ENCODE measurements at regions not wholly inside any gene's neighbourhood (a gene's known extent, or its start where the extent isn't known, plus 50 kb on each side); places are given as distances from the start of the nearest gene placed in this dataset.

- no TSS peak for BruUV-seq (replicated peaks)
- Histone ChIP-seq H3K9ac (ENCODE audit: low read length) (no peak overlapping the region), H3K4me1 (ENCODE audit: insufficient read depth, low read length) (no peaks in the 10 kb centered on the region), H3K9me2 (replicated peaks; ENCODE audit: low read length) (no peaks in the 10 kb centered on the region), H3K4me2 (ENCODE audit: low read length) (no peak overlapping the region), H4K20me1 (ENCODE audit: low read length) (no peaks in the 10 kb centered on the region), H2AFZ (ENCODE audit: low read length) (no peak overlapping the region), H3K79me2 (ENCODE audit: low read length) (no peaks in the 10 kb centered on the region), H3K27ac (ENCODE audit: low read length) (no peak overlapping the region), H3K4me3 (ENCODE audit: low read length) (no peak overlapping the region), H3K9me3 (ENCODE audit: low read length) (0 out of 2 replicates have a peak, but pooled peaks cover 9% of the 10 kb centered on the region), H3K36me3 (ENCODE audit: low read depth, low read length) (no peaks in the 10 kb centered on the region), H3F3A (ENCODE audit: low read length, unreplicated experiment) (no peaks in the 10 kb centered on the region), H3K27me3 (ENCODE audit: low read length) (no peaks in the 10 kb centered on the region)
- TF ChIP-seq CTCF (conservative IDR thresholded peaks at IDR 0.05; ENCODE audit: low read depth, low read length) (no peak), EZH2 (IDR thresholded peaks at IDR 0.05; ENCODE audit: low read length, unreplicated experiment) (no peak), EZH2phosphoT487 (IDR thresholded peaks at IDR 0.05; ENCODE audit: borderline replicate concordance, low read length) (no peak)
- CTCF ChIA-PET = no interaction called here
- POLR2A ChIA-PET (ENCODE audit: unreplicated experiment) = no interaction called here
- intact Hi-C loops (cut with micrococcal nuclease) = no loop called here
- no peak for DNase-seq
- ATAC-seq = no peak
Observed at GRCh38 chr5:15354021-15354420, 146.0 kb upstream of the FBXL7 start.

GRCh38 chr5:15353086-15353645 is 146.8 kb upstream of the FBXL7 start:
- no TSS peak for BruUV-seq (replicated peaks)
- ChIA-PET CTCF (no interaction called here), POLR2A (ENCODE audit: unreplicated experiment) (no interaction called here)
- H4K20me1 ChIP-seq (ENCODE audit: low read length) = no peaks in the 10 kb centered on the region
- intact Hi-C loops (cut with micrococcal nuclease) = no loop called here
- H3K9me3 ChIP-seq (ENCODE audit: low read length) = 0 out of 2 replicates have a peak, but pooled peaks cover 9% of the 10 kb centered on the region
- no peak overlapping the region for H3K4me2 ChIP-seq (ENCODE audit: low read length)
- no peak for TF ChIP-seq CTCF (conservative IDR thresholded peaks at IDR 0.05; ENCODE audit: low read depth, low read length)
- no peak for TF ChIP-seq EZH2phosphoT487 (IDR thresholded peaks at IDR 0.05; ENCODE audit: borderline replicate concordance, low read length)
- TF ChIP-seq EZH2 (IDR thresholded peaks at IDR 0.05; ENCODE audit: low read length, unreplicated experiment) = no peak
- no peaks in the 10 kb centered on the region for H3K4me1 ChIP-seq (ENCODE audit: insufficient read depth, low read length)
- no peaks in the 10 kb centered on the region for H3K36me3 ChIP-seq (ENCODE audit: low read depth, low read length)
- no peaks in the 10 kb centered on the region for H3K27me3 ChIP-seq (ENCODE audit: low read length)
- no peak overlapping the region for H3K4me3 ChIP-seq (ENCODE audit: low read length)
- no peak overlapping the region for H3K27ac ChIP-seq (ENCODE audit: low read length)
- DNase-seq (no peak), ATAC-seq (no peak)
- H2AFZ ChIP-seq (ENCODE audit: low read length) = no peak overlapping the region
- no peaks in the 10 kb centered on the region for H3K9me2 ChIP-seq (replicated peaks; ENCODE audit: low read length)
- H3F3A ChIP-seq (ENCODE audit: low read length, unreplicated experiment) = no peaks in the 10 kb centered on the region
- no peak overlapping the region for H3K9ac ChIP-seq (ENCODE audit: low read length)
- H3K79me2 ChIP-seq (ENCODE audit: low read length) = no peaks in the 10 kb centered on the region

- Histone ChIP-seq H3K27me3 (ENCODE audit: low read length) (no peaks in the 10 kb centered on the region), H4K20me1 (ENCODE audit: low read length) (no peaks in the 10 kb centered on the region), H3F3A (ENCODE audit: low read length, unreplicated experiment) (no peaks in the 10 kb centered on the region), H3K4me2 (ENCODE audit: low read length) (no peak overlapping the region), H2AFZ (ENCODE audit: low read length) (no peak overlapping the region), H3K4me3 (ENCODE audit: low read length) (no peak overlapping the region), H3K79me2 (ENCODE audit: low read length) (no peaks in the 10 kb centered on the region), H3K9me3 (ENCODE audit: low read length) (0 out of 2 replicates have a peak, but pooled peaks cover 9% of the 10 kb centered on the region), H3K27ac (ENCODE audit: low read length) (no peak overlapping the region), H3K9ac (ENCODE audit: low read length) (no peak overlapping the region), H3K36me3 (ENCODE audit: low read depth, low read length) (no peaks in the 10 kb centered on the region), H3K9me2 (replicated peaks; ENCODE audit: low read length) (no peaks in the 10 kb centered on the region), H3K4me1 (ENCODE audit: insufficient read depth, low read length) (no peaks in the 10 kb centered on the region)
- DNase-seq = no peak
- POLR2A ChIA-PET (ENCODE audit: unreplicated experiment) = no interaction called here
- CTCF ChIA-PET = no interaction called here
- intact Hi-C loops (cut with micrococcal nuclease) = no loop called here
- no TSS peak for BruUV-seq (replicated peaks)
- TF ChIP-seq EZH2 (IDR thresholded peaks at IDR 0.05; ENCODE audit: low read length, unreplicated experiment) (no peak), CTCF (conservative IDR thresholded peaks at IDR 0.05; ENCODE audit: low read depth, low read length) (no peak), EZH2phosphoT487 (IDR thresholded peaks at IDR 0.05; ENCODE audit: borderline replicate concordance, low read length) (no peak)
- ATAC-seq = no peak
Observed at GRCh38 chr5:15350614-15351013, 149.4 kb upstream of the FBXL7 start.

All from PC-3 (cell line).